K562 (cell line): ENCODE measurements at regions not wholly inside any gene's neighbourhood (a gene's known extent, or its start where the extent isn't known, plus 50 kb on each side); places are given as distances from the start of the nearest gene placed in this dataset.

Experiments
- CBX5 ChIP-seq: IDR thresholded peaks from 2 replicates; pipeline ENCODE4 v1.6.1; 2014; ENCODE audit warnings: low read depth, borderline replicate concordance
- CCNT2 ChIP-seq: IDR thresholded peaks from 2 replicates; pipeline ENCODE4 v1.6.1; 2011; ENCODE audit warnings: borderline replicate concordance, low read depth, mild to moderate bottlenecking, moderate library complexity, mixed read lengths, low read length; ENCODE audit not compliant: insufficient read length; ENCODE audit errors: extremely low read depth
- EGR1 ChIP-seq: fragments of 450-650 bp; conservative IDR thresholded peaks from 2 replicates; pipeline ENCODE4 v1.6.1; 2017; ENCODE audit warnings: mild to moderate bottlenecking
- SIN3A ChIP-seq, 2 experiments: fragments of 150-350 bp in 1 of 2; IDR thresholded peaks; 2 replicates each; pipeline ENCODE4 v1.6.1; 2011 to 2016; ENCODE audit warnings: borderline replicate concordance in 2 of 2, low read depth in 2 of 2, low read length in 2 of 2, mild to moderate bottlenecking in 2 of 2, moderate library complexity in 2 of 2; ENCODE audit not compliant: control insufficient read depth in 1 of 2
- SRSF1 ChIP-seq: fragments of 200-400 bp; formaldehyde crosslinking; IDR thresholded peaks from 2 replicates; pipeline ENCODE4 v1.6.1; 2017; ENCODE audit warnings: mild to moderate bottlenecking, low read depth, low read length, moderate library complexity
- TBP ChIP-seq: optimal IDR thresholded peaks from 2 replicates; pipeline ENCODE3; 2011; ENCODE audit warnings: low read depth, low read length, improper control_type of control experiment
- TEAD4 ChIP-seq, 2 experiments: sonication (generic) in 1 of 2; formaldehyde crosslinking in 1 of 2; IDR thresholded peaks; 2 replicates each; pipeline versions ENCODE4 v1.6.1 to v1.8.0; 2012 to 2022; ENCODE audit warnings: borderline replicate concordance in 1 of 2, inconsistent platforms in 1 of 2, low read length in 1 of 2, mild to moderate bottlenecking in 1 of 2, missing genetic modification reagents in 1 of 2
- ZNF282 ChIP-seq: sonication (generic); formaldehyde crosslinking; IDR thresholded peaks from 2 replicates; pipeline ENCODE4 v1.8.1; 2023; ENCODE audit warnings: missing genetic modification reagents
- TF ChIP-seq, protein P1 (sequence below), 3 experiments: IDR thresholded peaks in 2 of 3; conservative IDR thresholded peaks in 1 of 3; 2 replicates each; pipeline ENCODE4 v1.5.1; 2011 to 2012; ENCODE audit warnings: low read length in 3 of 3, mild to moderate bottlenecking in 3 of 3, control low read depth in 2 of 3, improper control_type of control experiment in 1 of 3, inconsistent platforms in 1 of 3, low read depth in 1 of 3, mixed read lengths in 1 of 3, moderate library complexity in 1 of 3; ENCODE audit not compliant: insufficient read depth in 2 of 3
- TF ChIP-seq, protein P2 (sequence below), 2 experiments: fragments of 450-650 bp; formaldehyde crosslinking in 1 of 2; IDR thresholded peaks; 2 replicates each; pipeline versions ENCODE4 v1.4.0 to v1.6.1; 2014 to 2020; ENCODE audit warnings: mild to moderate bottlenecking in 2 of 2, borderline replicate concordance in 1 of 2, low read depth in 1 of 2

DNA sequence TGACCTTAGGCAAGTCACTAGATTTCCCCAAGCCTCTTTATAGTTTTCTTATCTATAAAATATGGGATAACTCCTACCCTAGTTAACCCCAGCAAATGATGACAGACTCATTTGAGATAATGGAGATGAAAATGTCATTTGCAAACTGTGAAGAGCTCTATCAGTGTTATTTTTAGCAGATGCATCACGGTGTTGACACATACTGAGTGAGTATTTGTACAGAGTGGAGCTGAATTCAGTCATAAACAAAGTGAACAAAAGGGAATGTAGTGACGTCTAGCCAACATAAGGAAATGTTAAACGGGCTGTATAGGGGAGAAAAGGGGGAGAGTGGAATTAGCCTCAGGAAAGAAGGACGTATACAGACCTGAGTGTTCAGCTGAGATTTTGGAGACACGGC, 75.9 kb downstream of the NMUR2 start:
- TF ChIP-seq SIN3A (IDR thresholded peaks at IDR 0.05; ENCODE audit: borderline replicate concordance in 2 of 2, control insufficient read depth in 1 of 2, low read depth in 2 of 2, low read length in 2 of 2) (no peak), CCNT2 (no peak), CBX5 (no peak), EGR1 (no peak), TEAD4 (IDR thresholded peaks at IDR 0.05; ENCODE audit: low read length) (no peak), TEAD4 (CRISPR knock-in tag; IDR thresholded peaks at IDR 0.05; ENCODE audit: borderline replicate concordance) (no peak), ZNF282 (CRISPR knock-in tag) (no peak), SRSF1 (no peak), TBP (no peak)
- TF ChIP-seq, protein P1, sequence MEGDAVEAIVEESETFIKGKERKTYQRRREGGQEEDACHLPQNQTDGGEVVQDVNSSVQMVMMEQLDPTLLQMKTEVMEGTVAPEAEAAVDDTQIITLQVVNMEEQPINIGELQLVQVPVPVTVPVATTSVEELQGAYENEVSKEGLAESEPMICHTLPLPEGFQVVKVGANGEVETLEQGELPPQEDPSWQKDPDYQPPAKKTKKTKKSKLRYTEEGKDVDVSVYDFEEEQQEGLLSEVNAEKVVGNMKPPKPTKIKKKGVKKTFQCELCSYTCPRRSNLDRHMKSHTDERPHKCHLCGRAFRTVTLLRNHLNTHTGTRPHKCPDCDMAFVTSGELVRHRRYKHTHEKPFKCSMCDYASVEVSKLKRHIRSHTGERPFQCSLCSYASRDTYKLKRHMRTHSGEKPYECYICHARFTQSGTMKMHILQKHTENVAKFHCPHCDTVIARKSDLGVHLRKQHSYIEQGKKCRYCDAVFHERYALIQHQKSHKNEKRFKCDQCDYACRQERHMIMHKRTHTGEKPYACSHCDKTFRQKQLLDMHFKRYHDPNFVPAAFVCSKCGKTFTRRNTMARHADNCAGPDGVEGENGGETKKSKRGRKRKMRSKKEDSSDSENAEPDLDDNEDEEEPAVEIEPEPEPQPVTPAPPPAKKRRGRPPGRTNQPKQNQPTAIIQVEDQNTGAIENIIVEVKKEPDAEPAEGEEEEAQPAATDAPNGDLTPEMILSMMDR (IDR thresholded peaks at IDR 0.05 in 2 of 3, conservative IDR thresholded peaks at IDR 0.05 in 1 of 3; ENCODE audit: insufficient read depth in 2 of 3, low read depth in 1 of 3, low read length in 3 of 3): no peak
- TF ChIP-seq, protein P2, sequence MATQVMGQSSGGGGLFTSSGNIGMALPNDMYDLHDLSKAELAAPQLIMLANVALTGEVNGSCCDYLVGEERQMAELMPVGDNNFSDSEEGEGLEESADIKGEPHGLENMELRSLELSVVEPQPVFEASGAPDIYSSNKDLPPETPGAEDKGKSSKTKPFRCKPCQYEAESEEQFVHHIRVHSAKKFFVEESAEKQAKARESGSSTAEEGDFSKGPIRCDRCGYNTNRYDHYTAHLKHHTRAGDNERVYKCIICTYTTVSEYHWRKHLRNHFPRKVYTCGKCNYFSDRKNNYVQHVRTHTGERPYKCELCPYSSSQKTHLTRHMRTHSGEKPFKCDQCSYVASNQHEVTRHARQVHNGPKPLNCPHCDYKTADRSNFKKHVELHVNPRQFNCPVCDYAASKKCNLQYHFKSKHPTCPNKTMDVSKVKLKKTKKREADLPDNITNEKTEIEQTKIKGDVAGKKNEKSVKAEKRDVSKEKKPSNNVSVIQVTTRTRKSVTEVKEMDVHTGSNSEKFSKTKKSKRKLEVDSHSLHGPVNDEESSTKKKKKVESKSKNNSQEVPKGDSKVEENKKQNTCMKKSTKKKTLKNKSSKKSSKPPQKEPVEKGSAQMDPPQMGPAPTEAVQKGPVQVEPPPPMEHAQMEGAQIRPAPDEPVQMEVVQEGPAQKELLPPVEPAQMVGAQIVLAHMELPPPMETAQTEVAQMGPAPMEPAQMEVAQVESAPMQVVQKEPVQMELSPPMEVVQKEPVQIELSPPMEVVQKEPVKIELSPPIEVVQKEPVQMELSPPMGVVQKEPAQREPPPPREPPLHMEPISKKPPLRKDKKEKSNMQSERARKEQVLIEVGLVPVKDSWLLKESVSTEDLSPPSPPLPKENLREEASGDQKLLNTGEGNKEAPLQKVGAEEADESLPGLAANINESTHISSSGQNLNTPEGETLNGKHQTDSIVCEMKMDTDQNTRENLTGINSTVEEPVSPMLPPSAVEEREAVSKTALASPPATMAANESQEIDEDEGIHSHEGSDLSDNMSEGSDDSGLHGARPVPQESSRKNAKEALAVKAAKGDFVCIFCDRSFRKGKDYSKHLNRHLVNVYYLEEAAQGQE (IDR thresholded peaks at IDR 0.05; ENCODE audit: borderline replicate concordance): no peak
- TF ChIP-seq, protein P2 (CRISPR knock-in tag; IDR thresholded peaks at IDR 0.05; ENCODE audit: low read depth): no peak
